ENCODE measurements at regions not wholly inside any gene's neighbourhood (a gene's known extent, or its start where the extent isn't known, plus 50 kb on each side); places are given as distances from the start of the nearest gene placed in this dataset.

- Mint-ChIP-seq H3K4me1 (ENCODE audit: low read depth) (no peaks in the 10 kb centered on the region), H3K27ac (no peak overlapping the region), H3K27me3 (peaks cover 11% of the 10 kb centered on the region), H3K4me3 (no peak overlapping the region), H3K36me3 (ENCODE audit: low read depth) (peaks cover 3% of the 10 kb centered on the region), H3K9me3 (peaks cover 19% of the 10 kb centered on the region)
- no peak for DNase-seq
Observed at GRCh38 chr2:38131676-38132075, 55.7 kb upstream of the CYP1B1 start.

GRCh38 chr2:38130876-38131275 lies 54.9 kb upstream of the CYP1B1 start:
- H3K4me1 Mint-ChIP-seq (ENCODE audit: low read depth), result no peaks in the 10 kb centered on the region

GRCh38 chr2:38129987-38130386 lies 54.0 kb upstream of the CYP1B1 start:
- no peaks in the 10 kb centered on the region for H3K4me1 Mint-ChIP-seq (ENCODE audit: low read depth)
- H3K27ac Mint-ChIP-seq, result no peak overlapping the region
- peaks cover 3% of the 10 kb centered on the region for H3K27me3 Mint-ChIP-seq
- H3K9me3 Mint-ChIP-seq, result peaks cover 25% of the 10 kb centered on the region
- no peak for DNase-seq
- H3K4me3 Mint-ChIP-seq, result no peak overlapping the region
- H3K36me3 Mint-ChIP-seq (ENCODE audit: low read depth), result peaks cover 3% of the 10 kb centered on the region

More at GRCh38 chr2:38130876-38131275, 54.9 kb upstream of the CYP1B1 start:
- H3K36me3 Mint-ChIP-seq (ENCODE audit: low read depth), result peaks cover 3% of the 10 kb centered on the region
- H3K27me3 Mint-ChIP-seq, result peaks cover 5% of the 10 kb centered on the region
- H3K9me3 Mint-ChIP-seq, result peaks cover 25% of the 10 kb centered on the region
- no peak for DNase-seq
- H3K27ac Mint-ChIP-seq, result no peak overlapping the region
- no peak overlapping the region for H3K4me3 Mint-ChIP-seq

GRCh38 chr2:38129481-38129880 lies 53.5 kb upstream of the CYP1B1 start:
- no peak for DNase-seq
- Mint-ChIP-seq H3K9me3 (peaks cover 25% of the 10 kb centered on the region), H3K27me3 (no peaks in the 10 kb centered on the region), H3K36me3 (ENCODE audit: low read depth) (peaks cover 3% of the 10 kb centered on the region), H3K4me3 (no peak overlapping the region), H3K4me1 (ENCODE audit: low read depth) (no peaks in the 10 kb centered on the region), H3K27ac (no peak overlapping the region)

GRCh38 chr2:38128653-38129052 lies 52.7 kb upstream of the CYP1B1 start:
- Mint-ChIP-seq H3K36me3 (ENCODE audit: low read depth) (peaks cover 3% of the 10 kb centered on the region), H3K4me1 (ENCODE audit: low read depth) (no peaks in the 10 kb centered on the region), H3K9me3 (peaks cover 25% of the 10 kb centered on the region), H3K27me3 (no peaks in the 10 kb centered on the region), H3K27ac (no peak overlapping the region), H3K4me3 (no peak overlapping the region)
- DNase-seq, result no peak

- Mint-ChIP-seq H3K4me3 (no peak overlapping the region), H3K9me3 (peaks cover 25% of the 10 kb centered on the region), H3K27ac (no peak overlapping the region), H3K36me3 (ENCODE audit: low read depth) (peaks cover 3% of the 10 kb centered on the region), H3K27me3 (no peaks in the 10 kb centered on the region), H3K4me1 (ENCODE audit: low read depth) (no peaks in the 10 kb centered on the region)
- no peak for DNase-seq
Observed at GRCh38 chr2:38127277-38127676, 51.3 kb upstream of the CYP1B1 start.

- Mint-ChIP-seq H3K36me3 (ENCODE audit: low read depth) (peaks cover 3% of the 10 kb centered on the region), H3K9me3 (peaks cover 25% of the 10 kb centered on the region), H3K4me1 (ENCODE audit: low read depth) (no peaks in the 10 kb centered on the region), H3K27ac (no peak overlapping the region), H3K4me3 (no peak overlapping the region), H3K27me3 (no peaks in the 10 kb centered on the region)
- DNase-seq, result no peak
Observed at GRCh38 chr2:38125842-38126241, 49.9 kb upstream of the CYP1B1 start.
